Fibroblast of skin of left quadriceps (primary cell): ENCODE measurements at regions not wholly inside any gene's neighbourhood (a gene's known extent, or its start where the extent isn't known, plus 50 kb on each side); places are given as distances from the start of the nearest gene placed in this dataset.

Source experiments
- DNase-seq, 2 experiments: peaks; one replicate each; pipeline ENCODE4 v3.0.0-alpha.2; 2013; ENCODE audit warnings: low read depth in 2 of 2

DNA sequence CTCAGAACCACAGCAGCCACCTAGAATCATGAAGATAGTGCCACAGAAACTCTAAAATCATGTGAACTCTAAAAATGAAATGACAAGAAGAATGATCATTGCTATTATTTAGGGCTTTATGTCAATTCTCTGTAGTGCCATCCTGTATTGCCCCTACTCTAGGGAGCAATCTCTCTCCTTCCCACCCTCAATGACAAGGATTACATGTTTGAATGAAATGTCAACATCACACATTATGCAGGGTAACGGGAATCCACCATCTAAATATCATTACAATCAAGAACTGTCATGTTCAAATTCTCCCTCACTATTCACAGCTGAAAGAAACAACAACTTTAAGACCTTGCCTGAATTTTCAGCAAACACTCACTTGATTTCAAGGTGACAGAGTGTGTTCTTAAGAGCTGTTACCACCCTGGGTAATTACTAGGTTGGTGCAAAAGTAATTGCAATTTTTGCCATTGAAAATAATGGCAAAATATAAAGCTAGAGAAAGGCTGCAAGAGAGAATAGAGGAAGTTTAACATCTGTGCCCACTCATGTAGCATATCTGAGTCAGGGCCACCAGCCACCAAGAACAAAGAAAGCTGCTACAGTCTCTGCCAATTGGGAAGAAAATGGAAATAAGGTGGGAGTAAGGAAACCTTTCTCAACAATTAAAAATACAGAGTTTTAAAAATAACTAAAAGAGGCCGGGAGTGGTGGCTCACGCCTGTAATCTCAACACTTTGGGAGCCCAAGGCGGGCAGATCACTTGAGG is 112.8 kb upstream of the PSMD7 start:
- DNase-seq = no peak

DNA sequence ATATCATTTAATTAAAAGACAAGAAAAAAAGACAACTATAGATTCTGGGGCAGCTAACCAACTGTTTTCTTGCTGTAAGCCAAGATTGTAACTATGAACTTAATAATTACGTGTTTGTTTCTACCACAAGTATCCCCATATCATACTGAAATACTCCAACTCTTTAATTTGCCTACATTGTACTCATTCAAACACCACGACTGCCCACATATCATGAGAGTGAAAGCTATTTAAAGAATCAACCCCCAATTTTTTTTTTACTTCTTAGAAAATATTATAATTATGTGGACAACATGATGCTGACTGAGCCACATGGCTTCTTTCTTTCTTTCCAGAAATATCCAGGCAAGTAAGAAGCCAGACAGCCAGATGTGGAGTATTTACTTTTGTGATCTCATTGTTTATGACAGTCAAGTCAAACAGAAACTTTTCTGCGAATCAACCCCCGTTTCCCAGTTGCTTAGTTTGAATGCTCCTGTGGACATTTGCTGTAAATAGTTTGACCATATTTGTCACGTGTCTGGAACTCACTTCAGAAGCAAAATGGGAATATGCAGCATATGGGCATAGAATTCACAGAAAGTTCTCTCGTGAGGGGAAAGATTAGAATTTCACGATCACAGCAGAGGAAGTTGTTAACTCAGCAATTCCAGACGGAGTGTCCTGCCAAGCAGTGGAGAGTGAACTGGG is 126.8 kb upstream of the PSMD7 start:
- peak; percentile 36 to 41 for DNase-seq

DNA sequence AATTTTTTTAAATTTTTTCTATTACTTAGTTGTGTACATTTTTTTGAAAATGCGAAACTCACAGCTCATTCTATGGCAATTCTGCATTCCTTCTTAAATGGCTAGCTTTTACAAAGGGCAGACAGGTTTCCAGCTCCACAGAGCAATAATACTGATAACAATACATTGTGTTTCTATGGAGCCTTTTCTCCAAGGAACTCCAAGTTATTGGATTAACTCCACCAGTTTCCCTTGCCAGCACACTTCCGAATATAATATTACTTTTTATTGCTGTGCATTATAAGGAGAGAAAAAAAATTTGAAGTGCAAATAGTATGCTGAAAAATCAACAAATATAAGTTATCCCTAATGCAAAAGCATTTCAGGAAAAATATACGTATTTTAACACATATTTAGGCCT is 127.5 kb upstream of the PSMD7 start:
- DNase-seq = no peak

DNA sequence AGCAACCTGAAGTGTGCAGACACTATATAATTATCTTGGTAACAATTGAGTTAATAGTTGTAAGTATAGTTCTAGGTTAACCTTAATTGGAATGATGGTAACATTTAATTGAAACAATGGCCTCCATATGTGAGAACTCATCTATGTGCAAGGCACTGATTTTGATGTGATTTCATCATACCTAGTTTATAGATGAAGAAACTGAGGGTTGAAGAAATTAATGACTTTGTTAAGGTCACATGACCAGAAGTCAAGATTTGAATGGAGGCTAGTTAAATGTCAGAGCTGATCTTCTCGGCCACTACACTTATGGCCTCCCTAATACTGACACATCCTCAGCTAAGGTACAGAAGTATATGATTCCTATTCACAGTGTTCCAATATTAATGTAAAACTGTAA is 128.2 kb upstream of the PSMD7 start:
- no peak for DNase-seq

DNA sequence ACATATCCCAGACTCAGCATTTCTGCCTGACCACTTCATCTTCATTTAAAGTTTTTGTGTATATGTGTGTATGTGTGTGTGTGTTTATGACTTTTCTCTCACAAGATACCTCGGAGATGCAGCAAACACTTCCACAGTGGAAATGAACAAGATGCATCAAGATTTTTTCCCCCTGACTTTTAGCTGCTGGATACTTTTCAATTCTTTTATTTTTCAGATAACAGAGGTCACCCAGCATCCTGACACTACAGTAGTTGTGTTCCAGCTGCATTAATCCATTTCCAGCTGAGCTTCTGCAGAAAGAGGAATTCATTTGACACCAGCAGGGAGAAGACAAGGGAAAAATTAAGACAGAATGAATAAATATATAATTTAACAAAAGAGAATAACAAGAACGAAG is 130.2 kb upstream of the PSMD7 start:
- DNase-seq = no peak

DNA sequence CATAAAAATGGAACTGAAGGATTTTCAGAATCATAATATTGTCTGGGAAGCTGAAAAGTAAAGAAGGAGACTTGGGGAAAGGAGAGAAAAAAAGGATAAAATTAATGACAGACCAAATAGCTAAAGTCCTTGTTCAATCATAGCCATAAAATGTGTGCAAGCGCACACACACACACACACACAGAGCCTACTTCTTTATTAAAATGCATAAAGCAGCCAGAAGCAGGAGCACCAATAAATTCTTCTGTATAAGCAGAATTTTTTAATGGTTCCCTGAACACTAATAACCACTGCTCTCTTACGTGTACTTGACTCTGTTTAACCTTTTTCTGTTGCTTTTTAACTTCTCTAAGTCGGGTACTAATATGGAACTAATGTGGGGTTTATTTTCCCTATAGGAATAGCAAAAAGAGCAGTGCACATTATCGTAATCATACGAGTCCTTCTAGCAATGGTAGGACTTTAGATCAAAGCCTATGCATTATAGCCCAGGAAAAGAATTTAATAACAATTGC is 131.0 kb upstream of the PSMD7 start:
- no peak for DNase-seq

DNA sequence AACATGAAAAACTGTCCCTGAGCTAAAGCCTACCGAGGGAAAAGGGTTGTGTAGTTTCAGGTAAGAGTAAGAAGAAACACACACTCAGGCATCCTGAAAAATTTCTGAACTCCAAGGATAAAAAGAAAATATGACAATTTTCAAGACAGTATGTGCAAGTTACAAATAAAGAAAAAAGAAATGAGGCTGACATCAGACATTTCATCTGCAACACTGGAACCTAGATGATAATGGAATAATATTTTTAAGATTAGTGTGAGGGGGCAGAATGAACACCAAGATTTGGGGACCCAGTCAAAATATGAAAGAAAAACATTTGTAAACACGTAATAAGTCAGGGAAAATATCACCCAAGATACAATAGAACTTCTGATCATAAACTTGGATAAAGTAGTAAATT is 135.9 kb upstream of the PSMD7 start:
- DNase-seq = no peak

DNA sequence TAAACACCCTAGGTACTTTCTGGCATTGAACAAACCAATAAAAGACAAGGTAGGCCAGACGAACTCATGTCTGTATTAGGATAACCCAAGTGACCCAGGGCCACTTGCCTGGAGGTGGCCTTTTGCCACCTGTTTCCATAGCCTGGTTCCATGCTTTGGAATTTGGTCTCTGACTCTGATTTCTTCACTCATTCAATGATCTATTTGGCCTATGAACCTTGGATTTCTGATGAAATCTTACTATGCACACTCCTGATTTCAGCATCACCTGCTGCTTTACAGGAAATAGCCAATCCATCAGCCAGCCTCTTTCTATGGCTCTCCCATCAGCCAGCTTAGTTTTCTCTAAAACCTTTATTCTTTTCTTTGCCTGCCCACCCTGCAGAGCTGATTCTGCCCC is 142.8 kb upstream of the PSMD7 start:
- DNase-seq = no peak

DNA sequence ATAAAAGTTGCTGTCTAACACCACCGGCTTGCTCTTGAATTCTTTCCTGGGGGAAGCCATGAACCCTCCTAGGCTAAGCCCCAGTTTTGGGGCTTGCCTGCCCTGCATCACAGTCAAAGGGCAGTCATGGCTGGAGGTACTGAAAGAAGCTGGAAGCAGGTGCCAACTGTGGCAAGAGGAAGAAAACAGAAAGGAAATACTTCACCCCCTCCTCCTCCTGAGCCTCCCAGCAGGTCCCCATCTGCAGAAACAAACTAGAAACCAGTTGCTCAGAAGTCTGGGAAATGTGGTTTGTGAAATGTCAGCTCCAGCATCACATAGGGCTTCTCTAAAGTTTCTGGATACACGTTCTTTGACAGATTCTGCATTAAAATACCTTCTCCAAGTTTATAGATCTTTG is 150.0 kb upstream of the PSMD7 start:
- DNase-seq = no peak

DNA sequence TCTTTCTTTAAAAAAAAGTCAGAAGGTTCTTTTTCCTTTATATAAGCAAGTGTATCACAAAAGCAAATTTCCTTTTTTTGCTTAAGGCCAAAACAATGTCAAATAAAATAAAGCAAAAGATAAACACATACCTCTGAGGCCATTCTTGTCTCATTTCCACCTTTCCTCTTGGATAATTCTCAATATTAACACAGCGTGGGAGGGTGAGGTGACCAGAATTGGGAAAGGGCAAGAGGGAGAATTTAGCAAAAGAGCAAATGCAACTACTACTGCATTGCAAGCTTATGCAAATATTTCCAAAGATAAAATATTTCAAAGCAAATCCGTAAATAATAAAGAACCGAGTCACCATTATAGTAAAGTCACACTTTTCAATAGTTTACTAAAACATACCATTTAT is 153.4 kb upstream of the PSMD7 start:
- no peak for DNase-seq

DNA sequence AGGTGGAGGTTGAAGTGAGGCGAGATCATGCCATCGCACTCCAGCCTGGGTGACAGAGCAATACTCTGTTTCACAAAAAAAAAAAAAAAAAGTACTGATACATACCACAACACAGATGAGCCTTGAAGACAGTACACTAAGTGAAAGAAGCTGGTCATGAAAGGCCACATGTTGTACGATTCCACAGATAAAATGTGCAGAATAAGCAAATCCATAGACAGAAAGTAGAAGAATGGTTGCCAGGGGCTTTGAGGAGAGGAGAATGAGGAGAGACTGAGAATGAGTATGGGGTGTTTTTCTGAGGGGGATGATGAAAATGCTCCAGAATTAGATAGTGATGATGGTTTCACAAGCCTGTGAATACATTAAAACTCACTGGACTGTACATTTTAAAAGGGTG is 155.6 kb upstream of the PSMD7 start:
- no peak for DNase-seq

DNA sequence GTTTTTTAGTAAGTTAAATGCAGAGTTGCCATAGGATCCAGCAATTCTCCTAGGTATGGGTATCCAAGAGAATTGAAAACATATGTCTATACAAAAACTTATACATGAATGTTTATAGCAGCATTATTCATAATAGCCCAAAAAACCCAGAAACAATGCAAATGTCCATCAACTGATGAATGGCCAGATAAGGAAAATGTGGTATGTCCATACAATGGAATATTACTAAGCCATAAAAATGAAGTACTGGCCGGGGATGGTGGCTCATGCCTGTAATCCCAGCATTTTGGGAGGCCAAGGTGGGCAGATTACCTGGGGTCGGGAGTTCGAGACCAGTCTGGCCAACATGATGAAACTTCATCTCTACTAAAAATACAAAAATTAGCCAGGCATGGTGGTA is 156.1 kb upstream of the PSMD7 start:
- no peak for DNase-seq

DNA sequence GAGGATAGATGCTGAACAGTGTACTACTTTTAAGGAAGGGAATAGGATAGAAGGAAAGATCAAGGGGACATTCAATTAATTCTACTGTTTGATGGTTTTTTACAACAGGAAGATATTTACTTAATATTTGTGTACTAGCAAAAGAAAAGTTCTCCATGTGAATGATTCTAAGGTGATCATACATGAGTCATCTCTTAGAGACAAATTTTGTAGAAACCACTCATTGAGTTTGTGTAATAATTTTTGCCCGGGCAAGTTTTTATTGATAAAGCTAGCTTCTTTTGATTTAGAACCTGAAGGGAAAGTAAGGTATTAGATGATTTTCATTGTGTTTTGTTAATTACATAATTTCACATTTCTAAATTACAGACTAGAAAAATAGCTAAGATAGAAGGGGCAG is 172.8 kb upstream of the PSMD7 start:
- no peak for DNase-seq

DNA sequence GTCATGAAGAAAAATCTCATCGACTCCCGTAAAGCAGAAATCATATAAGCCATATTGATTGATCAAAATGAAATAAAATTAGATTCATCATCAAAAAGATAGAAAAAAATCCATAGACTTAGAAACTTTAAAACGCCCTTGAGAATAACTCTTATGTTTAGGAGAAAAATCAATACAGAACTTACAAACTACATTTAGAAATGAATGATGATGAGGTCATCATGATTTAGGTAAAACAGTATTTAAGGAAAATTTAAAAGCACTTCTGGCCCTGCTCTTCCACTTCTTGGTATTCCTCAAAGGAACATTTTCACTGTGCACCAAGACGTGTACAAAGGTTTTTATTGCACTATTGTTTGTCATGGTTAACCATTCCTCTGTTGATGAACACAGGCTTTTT is 173.4 kb upstream of the PSMD7 start:
- no peak for DNase-seq

DNA sequence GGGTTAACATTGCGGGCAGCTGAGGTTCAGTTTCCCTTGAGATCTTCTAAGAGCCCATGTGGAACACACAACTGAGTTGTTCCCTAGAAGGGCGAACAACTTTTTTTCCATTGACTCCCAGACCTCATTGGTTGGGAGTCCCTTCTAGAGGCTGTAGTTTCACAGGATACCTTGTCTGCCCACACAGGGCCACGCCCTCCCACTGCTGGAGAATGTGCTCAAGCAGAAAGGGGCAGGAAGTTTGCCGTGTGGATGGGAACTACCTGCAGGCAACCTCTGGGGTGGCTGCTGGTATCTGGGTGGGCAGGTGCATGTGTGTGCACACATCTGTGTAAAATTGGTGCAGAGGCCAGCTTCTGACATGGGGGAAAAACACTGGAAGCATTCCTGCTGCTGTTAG is 178.8 kb upstream of the PSMD7 start:
- DNase-seq = no peak

DNA sequence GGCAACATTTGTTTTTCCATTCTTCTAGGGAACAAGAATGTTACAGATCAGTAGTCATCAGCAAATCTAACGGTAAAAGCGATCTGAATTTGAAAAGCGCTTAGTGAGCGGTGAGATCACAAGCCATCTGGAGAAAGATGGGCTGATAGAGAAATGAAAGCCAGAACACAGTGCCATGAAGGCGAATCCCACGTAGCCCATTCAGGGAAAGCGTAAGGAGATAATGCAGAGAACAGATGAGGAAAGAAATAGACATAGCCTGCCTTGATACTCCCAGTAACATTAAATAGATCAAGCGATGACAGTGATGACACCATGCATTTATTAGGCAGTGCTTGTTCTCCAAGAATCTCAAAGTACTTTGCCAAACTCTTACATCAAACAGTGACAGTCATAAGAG is 183.1 kb upstream of the PSMD7 start:
- DNase-seq = no peak

DNA sequence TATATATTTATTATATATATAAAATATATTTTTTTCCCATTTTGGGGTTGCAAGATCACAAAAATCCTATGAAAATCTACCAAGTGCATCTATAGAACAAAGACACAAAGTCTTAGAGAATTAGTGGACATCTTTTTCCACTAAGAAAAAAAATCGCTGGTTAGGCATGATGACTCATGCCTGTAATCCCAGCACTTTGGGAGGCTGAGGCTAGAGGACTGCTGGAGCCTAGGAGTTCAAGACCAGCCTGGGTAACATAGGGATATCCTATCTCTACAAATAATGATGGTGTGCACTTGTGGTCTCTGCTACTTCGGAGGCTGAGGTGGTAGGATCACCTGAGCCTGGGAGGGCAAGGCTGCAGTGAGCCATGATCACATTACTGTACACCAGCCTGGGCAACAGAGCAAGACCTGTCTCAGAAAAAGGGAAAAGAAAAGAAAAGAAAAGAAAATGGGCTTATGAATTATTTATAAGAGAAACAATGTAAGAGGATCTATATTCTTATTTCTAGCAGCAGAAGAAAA is 185.1 kb upstream of the PSMD7 start:
- DNase-seq = no peak

DNA sequence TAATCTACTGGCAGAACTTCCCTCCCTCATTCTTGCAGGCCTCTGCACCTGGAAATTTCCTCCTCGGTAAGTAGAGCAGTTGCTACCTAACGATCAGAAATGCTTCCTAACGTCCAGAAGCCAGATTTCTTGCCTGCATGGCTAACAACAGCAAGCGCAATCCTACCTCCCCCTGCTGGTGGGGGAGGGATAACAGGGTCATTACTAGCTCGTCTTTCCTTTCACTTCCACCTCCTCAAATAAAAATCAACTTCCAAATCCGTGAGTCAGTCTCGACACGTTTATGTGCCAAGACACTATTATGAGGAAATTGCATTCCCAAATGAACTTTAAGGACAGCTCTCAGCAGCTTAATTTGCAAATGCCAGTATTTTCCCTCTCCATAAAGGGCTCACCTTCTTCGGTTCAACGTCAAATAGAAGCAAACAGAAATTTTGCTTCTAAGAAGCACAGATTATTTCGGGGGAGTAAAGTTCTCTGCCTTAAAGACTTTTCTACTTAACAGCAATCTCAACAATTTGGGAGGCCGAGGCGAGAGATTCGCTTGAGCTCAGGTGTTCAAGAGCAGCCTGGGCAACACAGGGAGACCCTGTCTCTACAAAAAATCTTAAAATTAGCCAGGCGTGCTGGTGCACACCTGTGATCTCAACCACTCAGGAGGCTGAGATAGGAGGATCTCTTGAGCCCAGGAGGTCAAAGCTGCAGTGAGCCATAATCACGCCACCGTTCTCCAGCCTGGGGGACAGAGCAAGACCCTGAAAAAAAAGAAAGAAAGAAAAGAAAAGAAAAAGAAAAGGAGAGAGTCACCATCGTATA is 188.6 kb upstream of the PSMD7 start:
- DNase-seq = peak; percentile 21

DNA sequence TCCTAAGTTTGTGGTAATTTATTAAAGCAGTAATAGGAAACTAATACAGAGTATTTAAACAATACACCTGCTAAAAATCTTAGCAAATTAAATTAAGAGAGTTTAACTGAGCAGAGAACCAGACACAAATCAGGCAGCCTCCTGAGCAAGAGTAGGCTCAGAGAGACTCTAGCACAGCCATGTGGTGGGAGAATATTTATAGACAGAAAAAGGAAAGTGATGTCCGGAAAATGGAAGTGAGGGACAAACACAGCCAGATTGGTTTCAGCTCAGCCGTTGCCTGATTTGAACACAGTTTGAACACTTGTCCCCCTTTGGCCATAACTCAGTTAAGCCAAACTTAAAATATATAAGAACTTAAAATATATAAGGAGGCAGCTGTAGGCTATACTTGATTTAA is 192.6 kb upstream of the PSMD7 start:
- DNase-seq = no peak

DNA sequence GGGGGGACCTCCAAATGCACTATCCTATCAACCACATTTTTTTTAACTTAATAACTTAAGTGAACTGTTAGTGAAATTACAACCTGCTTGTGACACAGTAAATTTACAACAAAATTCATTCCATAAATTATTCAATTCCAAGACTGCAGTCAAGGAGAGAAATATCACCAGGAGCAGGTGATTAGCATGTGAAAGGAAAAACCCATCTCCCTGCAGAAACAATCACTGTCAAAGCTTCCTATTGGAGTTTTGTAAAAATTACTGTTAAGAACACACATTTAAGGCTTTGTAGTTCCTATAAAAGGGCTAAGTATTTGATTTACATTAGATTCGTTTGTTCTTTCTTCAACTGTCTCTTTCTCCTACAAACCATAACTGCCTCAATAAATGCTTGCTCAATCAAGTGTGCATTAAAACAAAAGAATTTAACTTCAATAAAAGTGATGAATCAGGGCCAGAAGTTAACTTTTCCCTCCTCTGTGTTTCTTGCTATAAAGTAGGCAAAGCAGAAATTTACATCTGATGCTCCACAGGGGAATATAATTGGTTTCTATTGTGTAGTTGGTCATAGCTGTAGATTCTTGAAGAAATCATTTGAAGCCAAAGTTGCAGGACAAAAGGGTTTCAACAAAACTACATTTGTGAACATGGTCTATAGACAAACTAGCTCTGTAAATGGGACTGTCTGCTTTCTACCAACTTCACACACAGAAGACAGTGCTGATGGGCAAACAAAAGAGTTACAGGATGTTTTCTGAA is 195.1 kb upstream of the PSMD7 start:
- no peak for DNase-seq
